Parathyroid adenoma (tissue), 2 donors: ENCODE measurements at regions not wholly inside any gene's neighbourhood (a gene's known extent, or its start where the extent isn't known, plus 50 kb on each side); places are given as distances from the start of the nearest gene placed in this dataset.

Experiments used
- H2AFZ ChIP-seq: fragments of 300-600 bp; sonication (generic); one replicate; pipeline ENCODE4 v1.7.0; 2017; ENCODE audit warnings: antibody characterized with exemption, mild to moderate bottlenecking
- H3K27ac ChIP-seq: fragments of 300-600 bp; sonication (generic); one replicate; pipeline ENCODE4 v1.7.0; 2017
- H3K27me3 ChIP-seq: fragments of 300-600 bp; sonication (generic); one replicate; pipeline ENCODE4 v1.7.0; 2017; ENCODE audit warnings: low read length; ENCODE audit not compliant: control insufficient read depth, insufficient read depth
- H3K36me3 ChIP-seq: fragments of 300-600 bp; sonication (generic); one replicate; pipeline ENCODE4 v1.7.0; 2017; ENCODE audit warnings: low read length; ENCODE audit not compliant: control insufficient read depth, insufficient read depth
- H3K4me1 ChIP-seq: fragments of 300-600 bp; sonication (generic); one replicate; pipeline ENCODE4 v1.7.0; 2017; ENCODE audit warnings: control low read depth
- H3K4me2 ChIP-seq: fragments of 300-600 bp; sonication (generic); one replicate; pipeline ENCODE4 v1.7.0; 2017; ENCODE audit warnings: low read length
- H3K4me3 ChIP-seq: fragments of 300-600 bp; sonication (generic); one replicate; pipeline ENCODE4 v1.7.0; 2017; ENCODE audit warnings: low read depth, low read length
- H3K79me2 ChIP-seq: fragments of 300-600 bp; sonication (generic); one replicate; pipeline ENCODE4 v1.7.0; 2017; ENCODE audit warnings: control low read depth
- H3K9ac ChIP-seq: fragments of 300-600 bp; sonication (generic); one replicate; pipeline ENCODE4 v1.7.0; 2017; ENCODE audit warnings: mild to moderate bottlenecking
- H3K9me3 ChIP-seq: fragments of 300-600 bp; sonication (generic); one replicate; pipeline ENCODE4 v1.7.0; 2017; ENCODE audit warnings: low read length; ENCODE audit not compliant: control insufficient read depth
- CTCF ChIP-seq: fragments of 300-600 bp; sonication (generic); IDR thresholded peaks from one replicate; pipeline ENCODE4 v1.7.0; 2017; ENCODE audit warnings: antibody characterized with exemption, mild to moderate bottlenecking
- donor health status: primary hyperparathyroidism.

GRCh38 chr21:38740090-38740489, 65.6 kb upstream of the ETS2 start:
- H3K9ac ChIP-seq = no peak overlapping the region

GRCh38 chr21:38741092-38741949, 64.4 kb upstream of the ETS2 start:
- H3K36me3 ChIP-seq = no peaks in the 10 kb centered on the region
- H3K4me1 ChIP-seq = no peaks in the 10 kb centered on the region
- no peak overlapping the region for H3K4me3 ChIP-seq
- no peak for TF ChIP-seq CTCF
- H3K79me2 ChIP-seq = no peaks in the 10 kb centered on the region
- no peaks in the 10 kb centered on the region for H3K27me3 ChIP-seq
- no peak overlapping the region for H2AFZ ChIP-seq
- no peak overlapping the region for H3K4me2 ChIP-seq
- H3K9ac ChIP-seq = no peak overlapping the region
- H3K9me3 ChIP-seq = no peaks in the 10 kb centered on the region
- H3K27ac ChIP-seq = no peak overlapping the region

More at GRCh38 chr21:38740090-38740489, 65.6 kb upstream of the ETS2 start:
- no peak for TF ChIP-seq CTCF
- H3K4me3 ChIP-seq = no peak overlapping the region
- H3K4me2 ChIP-seq = no peak overlapping the region
- no peaks in the 10 kb centered on the region for H3K4me1 ChIP-seq
- H3K9me3 ChIP-seq = no peaks in the 10 kb centered on the region
- no peaks in the 10 kb centered on the region for H3K36me3 ChIP-seq
- no peak overlapping the region for H2AFZ ChIP-seq
- no peaks in the 10 kb centered on the region for H3K79me2 ChIP-seq
- no peak overlapping the region for H3K27ac ChIP-seq
- H3K27me3 ChIP-seq = no peaks in the 10 kb centered on the region

- no peaks in the 10 kb centered on the region for H3K9me3 ChIP-seq
- no peaks in the 10 kb centered on the region for H3K27me3 ChIP-seq
- H3K79me2 ChIP-seq = no peaks in the 10 kb centered on the region
- H3K9ac ChIP-seq = no peak overlapping the region
- no peaks in the 10 kb centered on the region for H3K4me1 ChIP-seq
- H3K4me2 ChIP-seq = no peak overlapping the region
- H3K4me3 ChIP-seq = no peak overlapping the region
- H3K36me3 ChIP-seq = no peaks in the 10 kb centered on the region
- no peak overlapping the region for H2AFZ ChIP-seq
- H3K27ac ChIP-seq = no peak overlapping the region
- TF ChIP-seq CTCF = no peak
Observed at GRCh38 chr21:38741950-38742256, 63.8 kb upstream of the ETS2 start.

GRCh38 chr21:38742580-38743260, 63.0 kb upstream of the ETS2 start:
- TF ChIP-seq CTCF = no peak
- no peaks in the 10 kb centered on the region for H3K27me3 ChIP-seq
- H3K4me2 ChIP-seq = no peak overlapping the region
- no peaks in the 10 kb centered on the region for H3K79me2 ChIP-seq
- H3K36me3 ChIP-seq = no peaks in the 10 kb centered on the region
- H3K9me3 ChIP-seq = no peaks in the 10 kb centered on the region
- H3K27ac ChIP-seq = no peak overlapping the region
- no peaks in the 10 kb centered on the region for H3K4me1 ChIP-seq
- no peak overlapping the region for H2AFZ ChIP-seq
- H3K9ac ChIP-seq = no peak overlapping the region
- H3K4me3 ChIP-seq = no peak overlapping the region
